Fibroblast of the aortic adventitia (primary cell): ENCODE measurements at regions not wholly inside any gene's neighbourhood (a gene's known extent, or its start where the extent isn't known, plus 50 kb on each side); places are given as distances from the start of the nearest gene placed in this dataset.

Source experiments
- DNase-seq: peaks from one replicate; pipeline ENCODE4 v3.0.0-alpha.2; 2010; ENCODE audit warnings: low read depth
- H3K4me3 ChIP-seq: 2 replicates; pipeline ENCODE4 v1.5.1; 2011; ENCODE audit warnings: low read depth, mild to moderate bottlenecking, control low read depth, low read length, moderate library complexity
- TF ChIP-seq, protein P1 (sequence below): IDR thresholded peaks from 2 replicates; pipeline ENCODE4 v1.5.1; 2011; ENCODE audit warnings: mild to moderate bottlenecking, low read length, control low read depth, inconsistent platforms; ENCODE audit not compliant: insufficient read depth

DNA sequence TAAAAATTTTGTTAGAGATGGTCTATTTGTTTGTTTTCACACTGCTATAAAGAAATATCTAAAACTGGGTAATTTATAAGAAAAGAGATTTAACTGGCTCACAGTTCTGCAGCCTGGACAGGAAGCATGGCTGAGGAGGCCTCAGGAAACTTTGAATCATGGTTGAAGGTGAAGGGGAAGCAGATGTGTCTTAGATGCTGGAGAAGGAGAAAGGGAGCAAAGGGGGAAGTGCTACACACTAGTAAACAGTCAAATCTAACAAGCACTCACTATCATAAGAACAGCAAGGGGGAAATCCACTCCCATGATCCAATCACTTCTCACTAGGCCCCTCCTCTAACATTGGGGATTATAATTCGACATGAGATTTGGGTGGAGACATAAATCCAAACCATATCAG is 76.8 kb upstream of the COL24A1 start:
- TF ChIP-seq, protein P1, sequence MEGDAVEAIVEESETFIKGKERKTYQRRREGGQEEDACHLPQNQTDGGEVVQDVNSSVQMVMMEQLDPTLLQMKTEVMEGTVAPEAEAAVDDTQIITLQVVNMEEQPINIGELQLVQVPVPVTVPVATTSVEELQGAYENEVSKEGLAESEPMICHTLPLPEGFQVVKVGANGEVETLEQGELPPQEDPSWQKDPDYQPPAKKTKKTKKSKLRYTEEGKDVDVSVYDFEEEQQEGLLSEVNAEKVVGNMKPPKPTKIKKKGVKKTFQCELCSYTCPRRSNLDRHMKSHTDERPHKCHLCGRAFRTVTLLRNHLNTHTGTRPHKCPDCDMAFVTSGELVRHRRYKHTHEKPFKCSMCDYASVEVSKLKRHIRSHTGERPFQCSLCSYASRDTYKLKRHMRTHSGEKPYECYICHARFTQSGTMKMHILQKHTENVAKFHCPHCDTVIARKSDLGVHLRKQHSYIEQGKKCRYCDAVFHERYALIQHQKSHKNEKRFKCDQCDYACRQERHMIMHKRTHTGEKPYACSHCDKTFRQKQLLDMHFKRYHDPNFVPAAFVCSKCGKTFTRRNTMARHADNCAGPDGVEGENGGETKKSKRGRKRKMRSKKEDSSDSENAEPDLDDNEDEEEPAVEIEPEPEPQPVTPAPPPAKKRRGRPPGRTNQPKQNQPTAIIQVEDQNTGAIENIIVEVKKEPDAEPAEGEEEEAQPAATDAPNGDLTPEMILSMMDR = no peak

DNA sequence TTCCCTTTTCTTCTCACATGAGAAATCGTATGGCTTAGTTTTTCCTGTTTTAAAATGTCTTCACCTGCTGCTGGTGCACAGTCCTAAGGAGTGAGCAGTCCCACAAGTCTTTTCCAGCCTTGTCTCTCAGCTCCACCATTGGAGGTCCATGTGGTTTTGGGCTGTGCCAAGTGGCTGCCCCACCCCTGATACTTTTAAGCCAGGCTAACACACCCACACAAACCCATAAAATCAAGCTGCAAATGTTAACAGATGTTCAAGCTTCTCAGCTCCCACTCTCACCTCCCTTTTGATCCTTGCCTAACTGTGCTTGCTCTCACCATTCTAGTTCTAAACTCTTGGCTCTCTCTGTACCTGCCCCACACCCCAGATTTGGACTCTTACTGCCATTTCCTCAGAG is 74.5 kb upstream of the COL24A1 start:
- no peak overlapping the region for H3K4me3 ChIP-seq
- no peak for DNase-seq
- TF ChIP-seq, protein P1 = no peak

More for the DNA sequence above, 76.8 kb upstream of the COL24A1 start:
- H3K4me3 ChIP-seq = no peak overlapping the region
- DNase-seq = no peak

GRCh38 chr1:86229405-86229975 is 72.9 kb upstream of the COL24A1 start:
- TF ChIP-seq, protein P1 = no peak
- DNase-seq = no peak
- H3K4me3 ChIP-seq = no peak overlapping the region

- DNase-seq = no peak
- TF ChIP-seq, protein P1 = no peak
- H3K4me3 ChIP-seq = no peak overlapping the region
Observed at GRCh38 chr1:86228546-86228945, 72.0 kb upstream of the COL24A1 start.

- TF ChIP-seq, protein P1 = no peak
- DNase-seq = no peak
- H3K4me3 ChIP-seq = no peak overlapping the region
Observed at GRCh38 chr1:86227026-86227425, 70.5 kb upstream of the COL24A1 start.

- TF ChIP-seq, protein P1 = no peak
- H3K4me3 ChIP-seq = no peak overlapping the region
- DNase-seq = no peak
Observed at GRCh38 chr1:86226204-86226603, 69.6 kb upstream of the COL24A1 start.
